Endothelial cell of umbilical vein (primary cell): ENCODE measurements at regions not wholly inside any gene's neighbourhood (a gene's known extent, or its start where the extent isn't known, plus 50 kb on each side); places are given as distances from the start of the nearest gene placed in this dataset.

Experiments
- BruUV-seq: library from RNA; stranded (reverse); fragments of 400-500 nt; replicated peaks from 2 replicates; lab custom pipeline; 2021; lab: Mats Ljungman, UMichigan
- CTCF ChIA-PET: fragments of 300-600, 350-600 bp; sonication (Branson Sonifier 250); formaldehyde crosslinking; loops from one replicate; lab custom pipeline; 2021; ENCODE audit warnings: antibody characterized with exemption, inconsistent platforms; lab: Charles Lee
- POLR2A ChIA-PET: fragments of 300-600, 350-600 bp; sonication (Branson Sonifier 250); formaldehyde crosslinking; loops from one replicate; lab custom pipeline; 2021; ENCODE audit warnings: antibody characterized with exemption, inconsistent platforms; lab: Charles Lee
- DNase-seq: peaks from one replicate; pipeline ENCODE4 v3.0.0-alpha.2; 2011; ENCODE audit warnings: low read depth, low spot score
- FAIRE-seq: peaks from 2 replicates; lab custom pipeline; 2011; peaks lifted over from hg19 to GRCh38; lab: Jason Lieb, UNC
- H2AFZ ChIP-seq: 2 replicates; pipeline ENCODE4 v1.6.0; 2012; ENCODE audit warnings: low read depth, low read length, control low read depth, inconsistent platforms
- H3K27ac ChIP-seq: 2 replicates; pipeline ENCODE4 v1.5.1; 2011; ENCODE audit warnings: low read depth, mild to moderate bottlenecking, control low read depth, low read length, moderate library complexity; ENCODE audit not compliant: insufficient read depth
- H3K27me3 ChIP-seq, 2 experiments: 2 replicates each; pipeline versions ENCODE4 v1.6.0 to v1.6.1; 2011; ENCODE audit warnings: low read length in 2 of 2, mixed read lengths in 1 of 2; ENCODE audit not compliant: control insufficient read depth in 2 of 2, insufficient read depth in 2 of 2
- H3K36me3 ChIP-seq, 2 experiments: 2 replicates in 1 of 2; 3 replicates in 1 of 2; pipeline ENCODE4 v1.5.1; 2011; ENCODE audit warnings: low read length in 2 of 2, mild to moderate bottlenecking in 1 of 2, moderate library complexity in 1 of 2; ENCODE audit not compliant: control insufficient read depth in 2 of 2, insufficient read depth in 2 of 2; ENCODE audit errors: extremely low read depth in 1 of 2
- H3K4me1 ChIP-seq: 3 replicates; pipeline ENCODE4 v1.5.1; 2011; ENCODE audit warnings: mild to moderate bottlenecking, low read length; ENCODE audit not compliant: control insufficient read depth, insufficient read depth; ENCODE audit errors: extremely low read depth
- H3K4me2 ChIP-seq: 2 replicates; pipeline ENCODE4 v1.6.1; 2011; ENCODE audit warnings: low read length, control low read depth, mixed read lengths; ENCODE audit not compliant: insufficient read depth
- H3K4me3 ChIP-seq, 3 experiments: fragments of 200-600 bp in 1 of 3; sonication (generic), shearing (Covaris generic) in 1 of 3; replicated peaks in 1 of 3; 2 replicates each; pipeline ENCODE4 v1.5.1; 2011 to 2016; ENCODE audit warnings: control low read depth in 3 of 3, low read length in 3 of 3, mild to moderate bottlenecking in 2 of 3, inconsistent platforms in 1 of 3, low read depth in 1 of 3, moderate library complexity in 1 of 3; ENCODE audit not compliant: insufficient read depth in 1 of 3
- H3K79me2 ChIP-seq: 2 replicates; pipeline ENCODE4 v1.6.0; 2012; ENCODE audit warnings: low read length, inconsistent platforms; ENCODE audit not compliant: control insufficient read depth, insufficient read depth
- H3K9ac ChIP-seq: replicated peaks from 2 replicates; pipeline ENCODE3; 2011; ENCODE audit warnings: low read length, control low read depth; ENCODE audit not compliant: insufficient read depth; ENCODE audit errors: extremely low read depth
- H3K9me1 ChIP-seq: replicated peaks from 3 replicates; pipeline ENCODE4 v1.6.0; 2011; ENCODE audit warnings: mild to moderate bottlenecking, low read length; ENCODE audit not compliant: control insufficient read depth, insufficient read depth; ENCODE audit errors: extremely low read depth
- H3K9me3 ChIP-seq: replicated peaks from 2 replicates; pipeline ENCODE4 v1.5.1; 2012; ENCODE audit warnings: low read length, inconsistent platforms; ENCODE audit not compliant: control insufficient read depth, insufficient read depth
- H4K20me1 ChIP-seq: replicated peaks from 2 replicates; pipeline ENCODE3; 2011; ENCODE audit warnings: mild to moderate bottlenecking, low read length; ENCODE audit not compliant: control insufficient read depth, insufficient read depth; ENCODE audit errors: extremely low read depth
- EZH2 ChIP-seq: IDR thresholded peaks from 2 replicates; pipeline ENCODE4 v1.6.1; 2012; ENCODE audit warnings: borderline replicate concordance, low read depth, mild to moderate bottlenecking, moderate library complexity, low read length, inconsistent platforms; ENCODE audit not compliant: severe bottlenecking
- FOS ChIP-seq: IDR thresholded peaks from 2 replicates; pipeline ENCODE4 v1.6.1; 2011; ENCODE audit warnings: mild to moderate bottlenecking, low read length, moderate library complexity, borderline replicate concordance; ENCODE audit not compliant: insufficient read depth
- GATA2 ChIP-seq: IDR thresholded peaks from 2 replicates; pipeline ENCODE4 v1.7.0; 2011; ENCODE audit warnings: low read depth, mild to moderate bottlenecking, moderate library complexity, mixed read lengths, low read length; ENCODE audit not compliant: insufficient read length, insufficient read depth
- JUN ChIP-seq: IDR thresholded peaks from 2 replicates; pipeline ENCODE4 v1.6.1; 2011; ENCODE audit warnings: borderline replicate concordance, low read depth; ENCODE audit not compliant: insufficient read length, insufficient read depth
- MYC ChIP-seq: IDR thresholded peaks from one replicate; pipeline ENCODE4 v1.6.1; 2011; ENCODE audit warnings: mild to moderate bottlenecking, low read depth, low read length
- POLR2A ChIP-seq: IDR thresholded peaks from 2 replicates; pipeline ENCODE4 v1.6.1; 2012; ENCODE audit warnings: low read depth, mild to moderate bottlenecking, control low read depth, low read length
- POLR2AphosphoS5 ChIP-seq: IDR thresholded peaks from 2 replicates; pipeline ENCODE4 v1.6.1; 2012; ENCODE audit warnings: low read depth, mild to moderate bottlenecking, control low read depth, low read length, moderate library complexity; ENCODE audit not compliant: insufficient read depth
- dilution Hi-C: fragments of 300-500 bp; cut with MboI; formaldehyde crosslinking; loops from one replicate; pipeline ENCODE4 v1.15.0; 2019; ENCODE audit warnings: low sequenced_read_pairs; ENCODE audit not compliant: extremely low pct_ligation_motif_present
- intact Hi-C: fragments of 100-400 bp; cut with micrococcal nuclease; formaldehyde crosslinking; loops from one replicate; pipeline ENCODE4 v1.10.0; 2022
- TF ChIP-seq, protein P1 (sequence below): IDR thresholded peaks from 2 replicates; pipeline ENCODE4 v1.6.1; 2011; ENCODE audit not compliant: insufficient read depth, insufficient read length
- TF ChIP-seq, protein P2 (sequence below), 2 donors: IDR thresholded peaks; 1 replicate in 1 of 2; 2 replicates in 1 of 2; pipeline ENCODE4 v1.5.1; 2011; ENCODE audit warnings: low read length in 2 of 2, mild to moderate bottlenecking in 2 of 2, moderate library complexity in 2 of 2, control low read depth in 1 of 2, inconsistent platforms in 1 of 2, low read depth in 1 of 2; ENCODE audit not compliant: insufficient read depth in 1 of 2; ENCODE audit errors: extremely low read depth in 1 of 2

DNA sequence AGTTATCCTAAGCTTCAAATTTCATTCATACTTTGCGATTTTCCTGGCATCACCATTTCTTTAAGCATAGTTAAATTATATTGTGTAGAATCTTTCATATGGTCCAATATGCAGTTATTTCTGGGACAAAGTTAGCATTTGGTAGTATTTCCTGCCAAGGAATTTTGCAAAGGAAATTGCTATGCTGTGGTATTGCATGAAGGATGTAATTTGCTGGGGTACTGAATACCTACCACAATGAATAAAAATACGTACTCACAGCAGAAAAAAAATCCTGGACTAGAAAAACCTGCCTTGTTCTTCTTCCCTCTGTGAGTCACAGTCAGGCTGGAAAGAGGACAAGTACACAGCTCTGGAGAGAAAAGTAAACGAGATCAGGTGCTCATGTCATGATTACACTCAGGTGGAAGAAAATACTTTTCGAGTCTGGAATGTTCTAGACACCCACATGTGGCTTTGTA is 241.2 kb downstream of the PTBP2 start:
- no peaks in the 10 kb centered on the region for H4K20me1 ChIP-seq
- no TSS peak for BruUV-seq
- TF ChIP-seq JUN = no peak
- no peak for TF ChIP-seq POLR2A
- no peak for TF ChIP-seq FOS
- no peak for TF ChIP-seq GATA2
- TF ChIP-seq, protein P1, sequence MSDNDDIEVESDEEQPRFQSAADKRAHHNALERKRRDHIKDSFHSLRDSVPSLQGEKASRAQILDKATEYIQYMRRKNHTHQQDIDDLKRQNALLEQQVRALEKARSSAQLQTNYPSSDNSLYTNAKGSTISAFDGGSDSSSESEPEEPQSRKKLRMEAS = no peak
- TF ChIP-seq POLR2AphosphoS5 = no peak
- TF ChIP-seq, protein P2, sequence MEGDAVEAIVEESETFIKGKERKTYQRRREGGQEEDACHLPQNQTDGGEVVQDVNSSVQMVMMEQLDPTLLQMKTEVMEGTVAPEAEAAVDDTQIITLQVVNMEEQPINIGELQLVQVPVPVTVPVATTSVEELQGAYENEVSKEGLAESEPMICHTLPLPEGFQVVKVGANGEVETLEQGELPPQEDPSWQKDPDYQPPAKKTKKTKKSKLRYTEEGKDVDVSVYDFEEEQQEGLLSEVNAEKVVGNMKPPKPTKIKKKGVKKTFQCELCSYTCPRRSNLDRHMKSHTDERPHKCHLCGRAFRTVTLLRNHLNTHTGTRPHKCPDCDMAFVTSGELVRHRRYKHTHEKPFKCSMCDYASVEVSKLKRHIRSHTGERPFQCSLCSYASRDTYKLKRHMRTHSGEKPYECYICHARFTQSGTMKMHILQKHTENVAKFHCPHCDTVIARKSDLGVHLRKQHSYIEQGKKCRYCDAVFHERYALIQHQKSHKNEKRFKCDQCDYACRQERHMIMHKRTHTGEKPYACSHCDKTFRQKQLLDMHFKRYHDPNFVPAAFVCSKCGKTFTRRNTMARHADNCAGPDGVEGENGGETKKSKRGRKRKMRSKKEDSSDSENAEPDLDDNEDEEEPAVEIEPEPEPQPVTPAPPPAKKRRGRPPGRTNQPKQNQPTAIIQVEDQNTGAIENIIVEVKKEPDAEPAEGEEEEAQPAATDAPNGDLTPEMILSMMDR (IDR thresholded peaks at IDR 0.05; ENCODE audit: extremely low read depth in 1 of 2, insufficient read depth in 1 of 2, low read depth in 1 of 2, low read length in 2 of 2) = no peak
- no peak for TF ChIP-seq EZH2
- no peak for TF ChIP-seq MYC
- CTCF ChIA-PET = interaction anchor here (0.8 to 6.7 kb wide), 5 partner anchors 87 to 1088 kb away, joined by 3 to 122 read pairs (median 3); no protein-coding TSS in a partner anchor
- POLR2A ChIA-PET = no interaction called here
- intact Hi-C loops = loop anchor here (10.0 kb wide), 1 partner anchor 172 kb away; no protein-coding TSS in a partner anchor
- H3K9ac ChIP-seq = no peak overlapping the region
- H3K9me1 ChIP-seq = no peaks in the 10 kb centered on the region
- no peak overlapping the region for H3K27ac ChIP-seq
- no peak for FAIRE-seq
- H3K4me2 ChIP-seq = no peak overlapping the region
- no peaks in the 10 kb centered on the region for H3K27me3 ChIP-seq
- DNase-seq = no peak
- no peak overlapping the region for H3K4me3 ChIP-seq
- dilution Hi-C loops = no loop called here
- H3K36me3 ChIP-seq = no peaks in the 10 kb centered on the region
- H3K4me1 ChIP-seq = no peaks in the 10 kb centered on the region
- no peaks in the 10 kb centered on the region for H3K9me3 ChIP-seq
- no peaks in the 10 kb centered on the region for H3K79me2 ChIP-seq
- no peak overlapping the region for H2AFZ ChIP-seq
